NT2/D1 (cell line): ENCODE measurements at regions not wholly inside any gene's neighbourhood (a gene's known extent, or its start where the extent isn't known, plus 50 kb on each side); places are given as distances from the start of the nearest gene placed in this dataset.

Experiments used
- YY1 ChIP-seq: IDR thresholded peaks from 2 replicates; pipeline ENCODE4 v1.6.1; 2011; ENCODE audit not compliant: insufficient read length, insufficient read depth
- ZNF274 ChIP-seq: IDR thresholded peaks from 2 replicates; pipeline ENCODE4 v1.6.1; 2011; ENCODE audit warnings: mild to moderate bottlenecking, low read depth, low read length

DNA sequence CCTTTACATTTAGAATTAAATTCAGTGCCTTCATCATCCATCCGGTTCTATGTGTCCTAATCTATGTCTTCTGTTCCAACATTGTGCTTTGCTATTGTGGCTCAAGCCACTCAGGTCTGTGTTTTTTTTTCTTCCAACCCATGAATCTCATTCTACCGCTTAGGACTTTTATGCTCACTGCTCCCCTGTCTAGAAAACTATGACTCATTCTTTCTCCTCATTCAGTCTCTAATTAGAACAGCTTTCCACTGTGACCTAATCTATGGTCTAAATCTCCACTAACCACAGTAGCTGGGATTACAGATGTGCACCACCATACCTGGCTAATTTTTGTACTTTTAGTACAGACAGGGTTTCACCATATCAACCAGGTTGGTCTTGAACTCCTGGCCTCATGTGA, 418.7 kb downstream of the KCNJ2 start:
- TF ChIP-seq YY1: no peak
- TF ChIP-seq ZNF274: no peak
